ENCODE measurements at regions not wholly inside any gene's neighbourhood (a gene's known extent, or its start where the extent isn't known, plus 50 kb on each side); places are given as distances from the start of the nearest gene placed in this dataset.

GRCh38 chr5:6274846-6275543 lies 103.4 kb downstream of the MED10 start:
- H3K9me3 ChIP-seq (ENCODE audit: control insufficient read depth, low read depth, low read length): no peaks in the 10 kb centered on the region
- H3K4me1 ChIP-seq (ENCODE audit: control insufficient read depth, insufficient read depth, low read length): no peaks in the 10 kb centered on the region
- no peaks in the 10 kb centered on the region for H3K27me3 ChIP-seq (ENCODE audit: control insufficient read depth, insufficient read depth, low read length)
- H3K4me3 ChIP-seq (ENCODE audit: low read length): no peak overlapping the region
- 88% methylated on average over 1 of the region's 2 CpGs for WGBS (ENCODE audit: insufficient coverage, low lambda C conversion rate)
- no peaks in the 10 kb centered on the region for H3K36me3 ChIP-seq (ENCODE audit: control insufficient read depth, insufficient read depth, low read length)
- H3K27ac ChIP-seq (ENCODE audit: low read length): no peak overlapping the region
- DNase-seq: no peak

GRCh38 chr5:6273749-6274148 lies 104.6 kb downstream of the MED10 start:
- no peaks in the 10 kb centered on the region for H3K4me1 ChIP-seq (ENCODE audit: control insufficient read depth, insufficient read depth, low read length)
- no peaks in the 10 kb centered on the region for H3K9me3 ChIP-seq (ENCODE audit: control insufficient read depth, low read depth, low read length)
- no peaks in the 10 kb centered on the region for H3K27me3 ChIP-seq (ENCODE audit: control insufficient read depth, insufficient read depth, low read length)
- DNase-seq: no peak
- H3K36me3 ChIP-seq (ENCODE audit: control insufficient read depth, insufficient read depth, low read length): no peaks in the 10 kb centered on the region
- no peak overlapping the region for H3K4me3 ChIP-seq (ENCODE audit: low read length)
- no peak overlapping the region for H3K27ac ChIP-seq (ENCODE audit: low read length)
- WGBS (ENCODE audit: insufficient coverage, low lambda C conversion rate): no CpG with 5 or more reads among the region's 4 CpGs

GRCh38 chr5:6273090-6273735 lies 105.1 kb downstream of the MED10 start:
- whole genome bisulfite sequencing (ENCODE audit: insufficient coverage, low lambda C conversion rate): 83% methylated on average over 2 of the region's 10 CpGs
- H3K9me3 ChIP-seq (ENCODE audit: control insufficient read depth, low read depth, low read length): no peaks in the 10 kb centered on the region
- DNase-seq: no peak
- no peaks in the 10 kb centered on the region for H3K27me3 ChIP-seq (ENCODE audit: control insufficient read depth, insufficient read depth, low read length)
- no peaks in the 10 kb centered on the region for H3K36me3 ChIP-seq (ENCODE audit: control insufficient read depth, insufficient read depth, low read length)
- H3K4me1 ChIP-seq (ENCODE audit: control insufficient read depth, insufficient read depth, low read length): no peaks in the 10 kb centered on the region
- no peak overlapping the region for H3K4me3 ChIP-seq (ENCODE audit: low read length)
- H3K27ac ChIP-seq (ENCODE audit: low read length): no peak overlapping the region

DNA sequence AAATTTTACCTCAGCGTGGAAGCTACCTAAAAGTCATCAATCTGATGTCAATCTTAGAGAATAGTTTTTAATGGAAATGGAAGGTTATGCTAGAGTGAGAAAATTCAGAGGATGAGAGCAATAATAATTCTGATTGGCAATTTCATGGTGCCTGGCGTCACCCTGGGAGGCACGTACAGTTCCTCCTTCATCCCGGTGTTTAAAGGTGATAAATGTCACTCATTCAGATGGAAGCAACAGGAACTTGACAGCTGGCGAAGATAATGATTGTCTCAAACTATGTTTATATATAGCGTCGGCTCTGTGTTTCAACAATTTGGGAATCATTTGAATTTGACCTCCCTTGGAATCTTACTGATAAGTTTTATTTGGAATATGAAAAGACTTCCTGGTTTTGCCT lies 108.4 kb downstream of the MED10 start:
- Histone ChIP-seq H3K4me1 (ENCODE audit: control insufficient read depth, insufficient read depth, low read length) (no peaks in the 10 kb centered on the region), H3K36me3 (ENCODE audit: control insufficient read depth, insufficient read depth, low read length) (no peaks in the 10 kb centered on the region), H3K27me3 (ENCODE audit: control insufficient read depth, insufficient read depth, low read length) (no peaks in the 10 kb centered on the region), H3K4me3 (ENCODE audit: low read length) (no peak overlapping the region), H3K27ac (ENCODE audit: low read length) (no peak overlapping the region), H3K9me3 (ENCODE audit: control insufficient read depth, low read depth, low read length) (no peaks in the 10 kb centered on the region)
- 75% methylated on average over 1 of the region's 7 CpGs for WGBS (ENCODE audit: insufficient coverage, low lambda C conversion rate)
- no peak for DNase-seq

DNA sequence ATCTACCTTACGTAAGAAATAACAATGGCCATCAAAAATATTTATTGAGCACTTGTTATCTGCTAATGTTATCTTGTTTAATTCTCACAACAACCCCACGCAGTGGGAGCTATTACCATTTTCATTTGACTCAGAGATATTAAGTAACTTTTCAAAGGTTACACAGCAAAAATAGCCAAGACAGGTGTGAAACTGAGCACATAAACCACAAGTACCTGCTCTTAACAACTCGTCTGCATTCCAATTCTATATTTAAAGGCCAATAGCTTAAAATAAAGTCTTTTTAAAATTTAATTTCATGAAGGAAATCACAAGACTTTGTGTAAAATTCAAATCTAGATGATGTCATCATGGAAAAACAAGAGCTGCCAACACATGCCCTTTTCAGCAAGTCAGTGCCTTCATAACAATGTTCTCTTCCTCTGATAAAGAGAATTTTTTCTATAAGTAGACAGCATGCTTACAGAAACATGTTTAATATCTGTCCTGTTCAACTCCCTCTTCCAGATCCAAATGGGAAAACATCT lies 111.6 kb downstream of the MED10 start:
- H3K4me1 ChIP-seq (ENCODE audit: control insufficient read depth, insufficient read depth, low read length): no peaks in the 10 kb centered on the region
- H3K27ac ChIP-seq (ENCODE audit: low read length): no peak overlapping the region
- H3K36me3 ChIP-seq (ENCODE audit: control insufficient read depth, insufficient read depth, low read length): no peaks in the 10 kb centered on the region
- no peak overlapping the region for H3K4me3 ChIP-seq (ENCODE audit: low read length)
- no peaks in the 10 kb centered on the region for H3K27me3 ChIP-seq (ENCODE audit: control insufficient read depth, insufficient read depth, low read length)
- DNase-seq: no peak
- WGBS (ENCODE audit: insufficient coverage, low lambda C conversion rate): 43% methylated on average over 2 of the region's 3 CpGs
- H3K9me3 ChIP-seq (ENCODE audit: control insufficient read depth, low read depth, low read length): no peaks in the 10 kb centered on the region

GRCh38 chr5:6264394-6264793 lies 114.0 kb downstream of the MED10 start:
- WGBS (ENCODE audit: insufficient coverage, low lambda C conversion rate): no CpG with 5 or more reads among the region's 6 CpGs
- Histone ChIP-seq H3K4me1 (ENCODE audit: control insufficient read depth, insufficient read depth, low read length) (no peaks in the 10 kb centered on the region), H3K27me3 (ENCODE audit: control insufficient read depth, insufficient read depth, low read length) (no peaks in the 10 kb centered on the region), H3K4me3 (ENCODE audit: low read length) (no peak overlapping the region), H3K9me3 (ENCODE audit: control insufficient read depth, low read depth, low read length) (no peaks in the 10 kb centered on the region), H3K27ac (ENCODE audit: low read length) (no peak overlapping the region), H3K36me3 (ENCODE audit: control insufficient read depth, insufficient read depth, low read length) (no peaks in the 10 kb centered on the region)
- DNase-seq: no peak

DNA sequence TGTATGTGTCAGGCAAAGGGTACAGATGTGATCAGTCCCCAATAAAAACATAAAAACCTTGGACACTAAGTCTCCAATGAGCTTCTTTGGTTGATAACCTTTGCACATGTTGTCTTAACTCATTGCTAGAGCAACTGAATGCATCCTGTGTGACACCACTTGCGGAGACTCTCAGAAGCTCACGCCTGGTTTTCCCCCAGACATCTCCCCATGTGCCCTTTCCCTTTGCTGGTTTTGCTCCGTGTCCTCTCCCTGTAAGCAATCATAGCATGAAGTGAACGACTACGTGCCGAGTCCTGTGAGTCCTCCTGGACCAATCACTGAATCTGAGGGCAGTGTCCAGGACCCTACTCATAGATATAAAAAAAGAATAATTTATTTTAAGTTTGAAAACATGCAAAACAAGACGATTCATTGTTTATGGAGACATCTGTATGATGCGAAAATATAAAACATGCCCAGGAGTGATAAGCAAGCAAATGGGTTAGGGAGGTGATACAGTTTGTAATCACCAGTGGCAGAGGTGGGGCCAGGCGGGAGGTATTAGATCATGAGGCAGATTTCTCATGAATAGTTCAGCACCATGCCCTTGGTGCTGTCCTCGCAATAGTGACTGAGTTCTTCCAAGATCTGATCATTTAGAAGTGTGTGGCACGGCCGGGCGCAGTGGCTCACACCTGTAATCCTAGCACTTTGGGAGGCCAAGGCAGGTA lies 115.5 kb downstream of the MED10 start:
- 88% methylated on average over 2 of the region's 13 CpGs for WGBS (ENCODE audit: insufficient coverage, low lambda C conversion rate)
- no peak for DNase-seq
- no peak overlapping the region for H3K27ac ChIP-seq (ENCODE audit: low read length)
- H3K36me3 ChIP-seq (ENCODE audit: control insufficient read depth, insufficient read depth, low read length): no peaks in the 10 kb centered on the region
- H3K4me1 ChIP-seq (ENCODE audit: control insufficient read depth, insufficient read depth, low read length): no peaks in the 10 kb centered on the region
- no peak overlapping the region for H3K4me3 ChIP-seq (ENCODE audit: low read length)
- H3K27me3 ChIP-seq (ENCODE audit: control insufficient read depth, insufficient read depth, low read length): no peaks in the 10 kb centered on the region
- H3K9me3 ChIP-seq (ENCODE audit: control insufficient read depth, low read depth, low read length): no peaks in the 10 kb centered on the region

DNA sequence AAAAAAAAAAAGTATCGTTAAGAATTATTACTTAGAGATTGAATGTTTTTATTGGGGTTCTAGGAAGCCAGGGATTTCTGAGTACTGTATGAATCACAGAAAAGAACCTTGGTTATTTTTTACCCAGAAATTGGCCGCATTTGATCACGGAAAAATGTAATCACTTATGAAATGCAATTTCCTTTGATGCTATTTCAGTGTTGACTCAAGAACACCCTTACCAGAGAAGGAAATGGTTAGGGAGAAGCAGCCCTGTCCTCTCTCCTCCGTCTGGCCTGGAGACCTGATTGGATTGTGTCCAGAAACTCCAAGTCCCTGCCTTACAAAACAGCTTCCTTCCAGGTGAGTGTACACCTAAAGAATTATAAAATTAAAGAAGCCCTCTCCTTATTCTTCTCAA lies 116.7 kb downstream of the MED10 start:
- no peak for DNase-seq
- Histone ChIP-seq H3K27me3 (ENCODE audit: control insufficient read depth, insufficient read depth, low read length) (no peaks in the 10 kb centered on the region), H3K4me1 (ENCODE audit: control insufficient read depth, insufficient read depth, low read length) (no peaks in the 10 kb centered on the region), H3K9me3 (ENCODE audit: control insufficient read depth, low read depth, low read length) (no peaks in the 10 kb centered on the region), H3K27ac (ENCODE audit: low read length) (no peak overlapping the region), H3K4me3 (ENCODE audit: low read length) (no peak overlapping the region), H3K36me3 (ENCODE audit: control insufficient read depth, insufficient read depth, low read length) (no peaks in the 10 kb centered on the region)
- no CpG with 5 or more reads among the region's 4 CpGs for WGBS (ENCODE audit: insufficient coverage, low lambda C conversion rate)

DNA sequence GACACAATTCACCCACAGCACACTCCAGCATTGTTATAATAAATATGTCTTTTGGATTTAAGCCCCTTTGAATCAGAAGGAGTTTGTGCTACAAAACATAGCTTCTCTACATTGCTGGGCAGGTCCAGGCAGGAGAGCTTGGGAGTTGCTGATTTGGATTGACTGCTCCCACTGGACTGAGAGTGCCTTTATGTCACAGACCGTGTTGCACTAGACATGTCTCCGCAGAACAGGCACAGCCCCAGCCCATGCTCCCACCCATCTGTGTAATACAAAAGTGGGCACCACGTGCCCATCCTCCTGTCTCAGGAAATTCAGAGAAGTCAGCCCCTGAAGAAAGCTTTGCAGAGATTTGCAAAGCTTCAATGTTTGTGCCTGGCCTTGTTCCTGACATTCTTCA lies 117.1 kb downstream of the MED10 start:
- no peak overlapping the region for H3K4me3 ChIP-seq (ENCODE audit: low read length)
- H3K27me3 ChIP-seq (ENCODE audit: control insufficient read depth, insufficient read depth, low read length): no peaks in the 10 kb centered on the region
- DNase-seq: no peak
- H3K9me3 ChIP-seq (ENCODE audit: control insufficient read depth, low read depth, low read length): no peaks in the 10 kb centered on the region
- no peaks in the 10 kb centered on the region for H3K4me1 ChIP-seq (ENCODE audit: control insufficient read depth, insufficient read depth, low read length)
- H3K36me3 ChIP-seq (ENCODE audit: control insufficient read depth, insufficient read depth, low read length): no peaks in the 10 kb centered on the region
- no peak overlapping the region for H3K27ac ChIP-seq (ENCODE audit: low read length)
- whole genome bisulfite sequencing (ENCODE audit: insufficient coverage, low lambda C conversion rate): no CpG with 5 or more reads among the region's 3 CpGs

- no peak for DNase-seq
- no peaks in the 10 kb centered on the region for H3K27me3 ChIP-seq (ENCODE audit: control insufficient read depth, insufficient read depth, low read length)
- no peaks in the 10 kb centered on the region for H3K36me3 ChIP-seq (ENCODE audit: control insufficient read depth, insufficient read depth, low read length)
- no peaks in the 10 kb centered on the region for H3K9me3 ChIP-seq (ENCODE audit: control insufficient read depth, low read depth, low read length)
- no peaks in the 10 kb centered on the region for H3K4me1 ChIP-seq (ENCODE audit: control insufficient read depth, insufficient read depth, low read length)
- no peak overlapping the region for H3K4me3 ChIP-seq (ENCODE audit: low read length)
- WGBS (ENCODE audit: insufficient coverage, low lambda C conversion rate): no CpG with 5 or more reads among the region's 3 CpGs
- no peak overlapping the region for H3K27ac ChIP-seq (ENCODE audit: low read length)
Observed at GRCh38 chr5:6260846-6261245, 117.5 kb downstream of the MED10 start.

All from large intestine (tissue), 3 donors.